Kidney glomerular epithelial cell (primary cell): ENCODE measurements at regions not wholly inside any gene's neighbourhood (a gene's known extent, or its start where the extent isn't known, plus 50 kb on each side); places are given as distances from the start of the nearest gene placed in this dataset.

Source experiments
- DNase-seq: peaks from one replicate; lab custom pipeline; 2025; lab: John Stamatoyannopoulos, UW

DNA sequence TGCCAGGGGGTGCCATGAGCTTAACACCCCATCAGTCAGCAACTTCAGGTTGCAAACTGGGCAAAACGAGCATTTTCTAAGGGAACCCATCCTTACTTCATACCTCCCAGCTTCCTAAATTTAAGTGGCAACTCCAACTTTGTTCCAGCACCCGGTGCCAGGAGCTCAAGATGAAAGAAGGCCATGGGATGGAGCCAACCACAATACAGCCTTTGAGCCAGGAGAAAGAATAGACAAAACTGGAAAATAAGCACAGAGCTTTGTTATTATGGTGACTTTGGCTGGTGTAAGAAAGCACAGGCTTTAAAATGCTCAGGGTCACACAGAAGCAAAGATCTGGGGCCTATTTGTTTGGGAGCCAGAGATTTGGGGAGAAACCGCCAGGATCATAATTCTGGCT is 388.7 kb upstream of the MGMT start:
- no peak for DNase-seq

- no peak for DNase-seq
These were observed 388.3 kb upstream of the MGMT start for GRCh38 chr10:129078746-129079145.

DNA sequence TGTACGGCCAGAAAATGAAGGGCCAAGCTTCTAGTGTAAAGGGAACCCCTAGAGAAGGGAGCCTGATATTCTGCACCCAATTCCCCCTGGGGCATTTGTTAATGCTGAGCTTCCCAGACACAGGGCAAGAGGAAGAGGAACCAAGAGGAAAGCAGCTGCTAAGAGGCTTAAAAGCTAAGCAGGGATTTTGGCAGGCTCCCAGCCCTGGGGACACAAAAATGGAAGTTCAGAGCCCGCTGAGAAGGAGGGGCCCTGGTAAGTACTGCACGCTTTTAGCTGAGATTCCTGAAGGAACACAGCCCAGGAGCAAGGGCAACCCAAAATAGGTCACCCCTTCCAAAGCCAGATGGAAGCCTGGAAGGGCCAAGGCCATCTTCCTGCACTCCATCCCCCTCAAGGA is 387.3 kb upstream of the MGMT start:
- no peak for DNase-seq

DNA sequence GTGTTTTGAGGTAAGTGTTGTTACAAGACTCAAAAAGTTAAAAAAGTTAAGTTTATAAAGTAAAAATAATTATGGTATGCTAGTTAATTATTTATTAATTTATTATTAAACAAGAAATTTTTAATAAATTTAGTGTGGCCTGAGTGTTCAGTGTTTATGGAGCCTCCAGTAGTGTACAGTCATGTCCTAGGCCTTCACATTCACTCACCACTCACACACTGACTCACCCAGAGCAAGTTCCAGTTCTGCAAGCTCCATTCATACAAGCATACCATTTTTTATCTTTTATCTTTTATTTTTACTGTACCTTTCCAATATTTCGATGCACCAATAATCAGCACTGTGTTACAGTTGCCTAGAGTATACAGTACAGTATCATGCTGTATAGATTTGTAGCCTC is 381.2 kb upstream of the MGMT start:
- DNase-seq = peak; percentile 54

DNA sequence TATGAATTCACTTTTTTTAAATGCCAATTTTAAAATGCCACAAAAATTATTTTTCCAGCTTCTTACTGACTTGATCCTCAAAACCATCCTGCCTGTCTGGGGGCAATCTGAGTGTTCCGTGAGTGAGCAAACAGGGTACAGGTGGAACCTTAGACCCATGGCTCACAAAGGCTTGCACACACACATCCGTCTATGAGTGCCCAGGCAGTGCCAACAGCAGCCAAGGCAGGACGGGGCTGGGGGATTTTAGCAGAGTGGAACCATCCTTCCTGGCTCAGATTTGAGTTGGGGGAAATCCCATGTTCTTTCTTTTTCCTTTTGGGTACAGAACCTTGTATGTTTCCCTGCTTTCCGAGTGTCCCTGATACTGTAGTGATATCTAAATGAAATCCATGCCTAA is 377.7 kb upstream of the MGMT start:
- DNase-seq = no peak

DNA sequence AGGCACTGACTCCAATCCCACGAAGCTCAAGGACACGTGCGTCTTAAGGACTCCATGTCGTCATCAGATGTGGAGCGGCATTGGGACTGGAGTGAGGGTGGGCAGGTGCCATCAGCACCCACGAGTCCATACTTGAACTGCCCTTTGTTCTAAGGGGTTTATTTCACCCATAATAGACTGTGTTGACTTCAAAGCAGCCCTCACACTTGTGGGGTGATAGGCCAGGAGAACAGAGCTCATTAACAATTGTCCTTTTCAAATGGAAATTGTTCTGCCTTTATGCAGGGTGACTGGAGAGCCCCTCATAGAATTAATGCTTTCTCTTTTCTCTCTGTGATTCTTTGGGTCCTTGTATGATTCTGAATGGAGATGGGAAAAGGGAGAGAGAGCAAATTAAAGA is 376.9 kb upstream of the MGMT start:
- no peak for DNase-seq

- DNase-seq = no peak
These were observed 376.2 kb upstream of the MGMT start for GRCh38 chr10:129090618-129091366.

DNA sequence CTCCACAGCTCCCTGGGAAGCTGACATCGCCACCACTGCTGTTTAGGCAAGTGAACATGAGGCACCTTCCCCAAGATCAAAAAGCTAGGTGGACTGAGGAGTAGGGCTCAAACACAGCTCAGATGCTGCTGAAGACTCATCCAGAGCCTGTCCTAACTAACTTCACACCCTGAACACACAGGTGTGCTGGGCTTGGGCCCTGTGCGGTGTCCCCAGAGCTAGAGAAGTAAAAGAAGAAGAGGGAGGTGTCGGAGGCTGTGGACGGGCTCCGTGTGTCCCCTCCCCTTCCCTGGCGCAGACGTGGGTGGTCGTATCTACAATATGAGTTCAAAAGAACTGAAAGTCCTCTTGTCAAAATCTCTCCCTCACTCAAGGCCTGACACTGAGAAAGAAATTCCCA is 373.4 kb upstream of the MGMT start:
- no peak for DNase-seq

DNA sequence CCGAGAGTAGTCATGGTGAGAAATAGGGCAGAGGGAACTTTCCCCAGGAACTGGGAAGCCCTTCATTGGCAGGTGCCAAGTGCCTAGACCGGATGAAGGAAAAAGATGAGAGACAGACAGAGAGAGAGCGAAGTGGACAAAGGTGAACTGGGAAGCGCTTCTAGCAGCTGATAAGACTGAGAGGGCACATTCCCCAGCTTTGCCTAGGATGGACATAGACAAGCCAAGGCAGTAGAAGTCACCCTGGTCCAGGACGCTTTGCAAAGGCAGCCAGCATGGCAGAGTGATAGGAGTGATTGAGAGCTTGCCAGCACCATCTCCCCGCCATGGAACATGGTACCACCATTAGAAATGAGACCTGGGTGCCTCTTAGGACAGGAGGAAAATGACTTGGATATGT is 372.8 kb upstream of the MGMT start:
- DNase-seq = no peak

DNA sequence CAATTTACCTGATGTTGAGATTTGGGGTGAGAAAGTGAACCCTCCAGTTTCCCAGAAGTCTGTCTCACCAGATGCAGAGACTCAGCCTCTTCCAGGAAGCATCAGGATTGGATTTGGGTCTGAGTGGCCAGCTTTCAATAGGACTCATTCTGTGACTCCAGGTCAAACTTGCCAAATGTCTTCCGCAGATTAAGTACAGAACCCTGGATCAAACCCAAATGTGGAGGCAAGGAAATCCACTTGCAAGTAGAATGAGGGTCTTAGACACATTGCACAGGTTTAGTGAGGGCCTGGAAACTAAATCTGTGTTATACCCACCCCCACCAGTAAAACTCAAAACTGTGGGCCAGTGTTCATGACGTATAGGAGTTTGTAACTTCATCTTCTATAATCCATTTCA is 372.2 kb upstream of the MGMT start:
- no peak for DNase-seq

DNA sequence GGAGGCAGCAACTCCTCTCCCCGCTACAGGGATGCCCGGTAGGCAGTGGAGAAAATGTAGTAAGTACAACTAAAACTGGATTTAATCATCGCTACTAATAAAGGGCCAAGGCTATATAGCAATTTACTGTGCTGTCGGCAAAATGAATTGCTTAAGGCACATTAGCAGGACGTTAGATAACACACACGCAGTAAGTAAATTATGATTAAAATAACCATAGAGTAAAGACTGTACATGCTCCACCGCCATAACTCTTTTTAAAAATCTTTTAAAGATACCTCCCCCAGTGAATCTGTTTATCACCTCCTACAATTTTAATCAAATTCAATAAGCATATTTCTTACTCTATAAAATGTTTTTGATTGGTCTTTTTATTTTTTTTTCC is 371.4 kb upstream of the MGMT start:
- DNase-seq = no peak

GRCh38 chr10:129096065-129096984 is 370.7 kb upstream of the MGMT start:
- peak; percentile 53 for DNase-seq

DNA sequence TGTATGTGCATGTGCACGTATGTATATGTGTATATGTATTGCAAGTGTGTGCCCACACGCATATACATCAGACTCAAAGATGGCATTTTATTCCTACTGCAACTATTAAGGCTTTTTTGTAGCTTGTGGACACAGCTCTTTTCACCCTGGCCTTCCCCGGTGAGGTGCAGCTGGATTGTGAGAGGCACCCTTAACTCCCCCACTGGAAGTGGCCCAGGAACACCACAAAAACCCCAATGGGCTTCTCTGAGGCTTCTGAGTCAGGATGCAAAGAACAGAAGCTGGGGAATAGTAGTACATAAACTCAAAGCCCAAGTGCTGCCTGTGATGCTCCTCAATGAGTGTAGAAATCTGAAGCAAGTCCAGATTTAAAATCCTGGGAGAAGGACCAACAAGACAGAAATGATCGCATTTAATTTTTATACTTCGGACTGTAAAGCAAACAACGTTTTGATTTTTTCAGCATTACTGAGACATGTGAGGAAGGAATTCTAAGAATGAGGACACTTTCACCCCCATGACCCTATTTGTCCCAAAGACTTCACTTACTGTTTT is 369.2 kb upstream of the MGMT start:
- DNase-seq = no peak

DNA sequence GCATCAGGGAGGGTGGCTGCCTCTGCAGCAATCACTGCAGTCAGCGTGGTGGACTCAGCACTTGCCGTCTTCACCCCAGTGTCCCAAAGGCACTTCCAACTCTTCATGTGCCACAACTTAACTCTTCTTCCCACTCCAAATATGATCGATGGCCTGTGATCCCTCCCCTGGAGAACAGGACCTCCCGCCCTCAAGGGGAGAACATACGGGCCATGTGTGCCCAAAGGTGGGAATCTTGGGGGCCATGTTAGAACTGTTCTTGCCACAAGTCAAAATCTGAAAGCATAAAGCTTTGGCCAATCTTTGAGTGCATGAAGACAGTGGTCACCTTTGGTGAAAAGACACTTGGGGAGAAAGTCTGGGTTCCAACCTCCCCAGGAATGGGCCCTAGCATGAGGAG is 368.5 kb upstream of the MGMT start:
- no peak for DNase-seq

DNA sequence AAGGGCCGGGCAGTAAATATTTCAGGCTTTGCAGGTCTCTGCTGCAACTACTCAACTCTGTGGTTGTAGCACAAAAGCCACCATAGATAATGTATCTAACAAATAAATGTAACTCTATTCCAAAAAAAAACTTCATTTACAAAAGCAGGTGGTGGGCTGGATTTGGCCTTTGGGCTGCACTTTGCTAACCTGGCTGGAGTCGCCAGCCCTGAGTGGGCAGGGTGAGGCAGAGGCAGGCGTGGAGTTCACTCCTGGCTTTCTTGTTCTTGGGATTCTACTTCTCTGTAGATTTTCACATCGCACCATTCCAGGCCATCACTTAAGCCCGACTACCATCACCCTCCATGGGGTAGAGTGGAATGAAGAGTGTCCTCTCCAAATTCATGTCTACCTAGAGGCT is 367.6 kb upstream of the MGMT start:
- no peak for DNase-seq

- no peak for DNase-seq
These were observed 367.0 kb upstream of the MGMT start for GRCh38 chr10:129099992-129100391.

DNA sequence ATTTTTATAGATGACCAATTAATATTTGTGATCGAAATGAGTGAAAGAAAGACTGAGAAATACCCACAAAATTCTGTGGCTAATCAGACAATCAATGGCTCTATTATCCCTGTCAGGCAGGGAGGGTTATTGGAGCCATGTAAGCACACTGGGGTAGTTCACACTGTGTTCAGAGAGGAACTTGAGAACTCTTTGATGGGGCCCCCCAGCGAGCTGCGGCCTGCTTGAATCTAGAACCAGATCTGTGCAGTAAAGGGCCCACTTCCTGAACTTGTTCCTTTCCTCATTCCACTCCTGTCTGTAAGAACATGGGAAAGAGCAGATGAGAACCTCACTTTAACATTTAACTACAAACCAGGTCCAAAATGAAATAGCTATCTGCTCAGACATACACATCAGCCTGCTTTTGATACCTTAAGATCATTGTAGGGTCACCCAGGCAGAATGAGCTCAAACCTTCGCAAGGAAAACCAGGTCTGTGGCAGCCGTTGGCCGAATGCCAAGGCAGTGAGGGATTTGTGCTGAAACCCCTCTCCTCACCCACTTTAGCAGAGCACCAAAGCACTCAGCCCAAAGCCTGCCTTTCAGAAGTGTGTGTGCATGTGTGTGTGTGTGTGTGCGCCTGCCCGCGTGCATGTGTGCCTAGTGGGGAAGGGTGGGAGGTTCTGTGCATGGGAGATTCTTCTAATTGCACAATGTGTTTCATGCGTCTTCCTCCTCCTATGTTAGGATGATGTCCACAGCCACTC is 365.6 kb upstream of the MGMT start:
- DNase-seq = no peak

DNA sequence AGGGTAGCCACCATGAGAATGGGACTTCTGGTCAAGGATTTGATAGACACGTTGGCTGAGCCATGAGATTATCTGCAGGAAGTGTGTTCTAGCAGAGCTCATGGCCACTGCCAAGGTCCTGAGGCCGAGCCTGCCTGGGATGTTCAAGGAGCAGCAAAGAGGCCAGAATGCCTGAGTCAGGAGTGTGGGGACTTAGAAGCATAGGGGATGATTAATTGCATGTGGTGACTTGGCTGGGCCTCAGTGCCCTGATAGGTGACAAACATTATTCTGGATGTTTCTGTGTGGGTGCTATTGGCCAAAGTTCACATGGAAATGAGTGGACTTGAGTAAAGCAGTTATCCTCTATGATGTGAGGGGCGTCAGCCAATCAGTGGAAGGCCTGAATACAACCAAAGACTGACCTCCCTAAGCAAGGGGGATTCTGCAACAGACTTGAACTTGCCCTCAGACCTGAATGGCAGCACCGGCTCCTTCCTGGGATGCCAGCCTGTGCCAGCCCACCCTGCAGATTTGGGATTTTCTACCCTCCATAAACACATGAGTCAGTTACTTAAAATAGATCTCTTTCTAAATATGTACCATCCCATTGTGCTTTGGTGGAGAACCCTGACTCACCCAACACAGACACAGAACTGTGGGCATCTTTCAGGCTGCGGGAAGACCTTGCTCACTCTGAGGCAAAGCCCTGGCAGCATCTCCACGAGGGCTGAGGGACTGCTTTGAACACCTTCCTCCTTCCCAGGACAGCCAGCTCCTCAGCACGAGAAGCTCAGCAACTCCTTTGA is 363.9 kb upstream of the MGMT start:
- DNase-seq = peak; percentile 52

GRCh38 chr10:129104266-129105045 is 362.6 kb upstream of the MGMT start:
- DNase-seq = peak; percentile 3

- peak; percentile 67 for DNase-seq
These were observed 361.8 kb upstream of the MGMT start for GRCh38 chr10:129105266-129105665.

GRCh38 chr10:129106314-129106713 is 360.7 kb upstream of the MGMT start:
- no peak for DNase-seq
